Natural killer cell (primary cell): ENCODE measurements at regions not wholly inside any gene's neighbourhood (a gene's known extent, or its start where the extent isn't known, plus 50 kb on each side); places are given as distances from the start of the nearest gene placed in this dataset.

Source experiments
- ATAC-seq, 3 donors: fragments of 150-1000 bp in 2 of 3; fragments of 200-7000 bp in 1 of 3; cut with Tn5 transposase; 1 replicate in 1 of 3; 2 replicates in 2 of 3; pipeline ENCODE4 v1.10.0; 2021; ENCODE audit warnings: mild to moderate bottlenecking in 2 of 3, moderate library complexity in 2 of 3
- DNase-seq, 2 donors: peaks; one replicate each; pipeline versions ENCODE4 v3.0.0 to v3.0.0-alpha.2; 2013 to 2021; ENCODE audit warnings: mixed read lengths in 1 of 2
- H3K27ac ChIP-seq: one replicate; pipeline ENCODE4 v1.5.1; 2013; ENCODE audit warnings: mild to moderate bottlenecking, low read length
- H3K27me3 ChIP-seq: one replicate; pipeline ENCODE4 v1.6.1; 2013; ENCODE audit warnings: low read length; ENCODE audit not compliant: control insufficient read depth, insufficient read depth
- H3K36me3 ChIP-seq: one replicate; pipeline ENCODE4 v1.6.1; 2013; ENCODE audit warnings: low read length; ENCODE audit not compliant: control insufficient read depth, insufficient read depth
- H3K4me1 ChIP-seq: one replicate; pipeline ENCODE4 v1.6.1; 2013; ENCODE audit warnings: low read length; ENCODE audit not compliant: control insufficient read depth, insufficient read depth
- H3K4me3 ChIP-seq: one replicate; pipeline ENCODE4 v1.5.1; 2013; ENCODE audit warnings: low read length
- H3K9me3 ChIP-seq: one replicate; pipeline ENCODE4 v1.6.1; 2013; ENCODE audit warnings: low read length; ENCODE audit not compliant: control insufficient read depth, insufficient read depth
- H3K27ac Mint-ChIP-seq, 2 donors: one replicate each; pipeline ENCODE4 v1.8.0; 2022; ENCODE audit warnings: mild to moderate bottlenecking in 2 of 2, mixed read lengths in 2 of 2, moderate library complexity in 1 of 2
- H3K27me3 Mint-ChIP-seq, 2 donors: one replicate each; pipeline ENCODE4 v1.8.0; 2022; ENCODE audit warnings: low read depth in 2 of 2, mixed read lengths in 2 of 2
- H3K36me3 Mint-ChIP-seq: one replicate; pipeline ENCODE4 v1.8.0; 2022; ENCODE audit warnings: mixed read lengths
- H3K4me1 Mint-ChIP-seq, 2 donors: one replicate each; pipeline ENCODE4 v1.8.0; 2022; ENCODE audit warnings: mixed read lengths in 2 of 2
- H3K4me3 Mint-ChIP-seq: one replicate; pipeline ENCODE4 v1.8.0; 2022; ENCODE audit warnings: mild to moderate bottlenecking, moderate library complexity, mixed read lengths
- H3K9me3 Mint-ChIP-seq, 2 donors: one replicate each; pipeline ENCODE4 v1.8.0; 2022; ENCODE audit warnings: mixed read lengths in 2 of 2
- CTCF ChIP-seq: fragments of 200-600 bp; IDR thresholded peaks from one replicate; pipeline ENCODE4 v1.8.0; 2022; ENCODE audit warnings: antibody characterized with exemption
- WGBS: methylation state at CpG from one replicate; pipeline ENCODE4 v1.1.7; 2013; ENCODE audit warnings: missing lambda C conversion rate; ENCODE audit not compliant: insufficient coverage; 5-methylcytosine and 5-hydroxymethylcytosine counted together
- intact Hi-C: fragments of 100-400 bp; cut with micrococcal nuclease; formaldehyde crosslinking; loops from one replicate; pipeline ENCODE4 v1.14.2; 2022

DNA sequence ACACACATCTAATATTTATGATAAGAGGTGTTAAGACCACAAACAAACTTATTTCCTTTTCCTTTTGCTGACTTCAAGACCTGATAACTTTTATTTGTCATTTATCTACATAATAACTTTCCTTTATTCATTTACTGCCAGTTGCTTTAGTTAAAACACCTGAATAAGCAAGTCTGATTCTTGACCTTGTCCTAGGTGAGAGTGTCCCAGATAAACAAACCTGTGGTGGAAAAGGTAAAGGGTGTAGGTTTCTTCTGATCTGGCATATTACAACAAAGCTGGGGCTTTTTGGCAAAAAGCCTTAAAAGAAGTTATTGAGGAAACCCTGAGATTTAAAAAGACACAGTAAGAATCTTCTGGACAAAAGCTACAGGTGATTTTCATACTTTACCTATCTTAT lies 191.5 kb downstream of the ZBBX start:
- DNase-seq (no peak), ATAC-seq (no peak)
- no peak for TF ChIP-seq CTCF
- Histone ChIP-seq H3K36me3 (no peaks in the 10 kb centered on the region), H3K4me3 (no peak overlapping the region), H3K27me3 (no peaks in the 10 kb centered on the region), H3K27ac (no peak overlapping the region), H3K4me1 (no peaks in the 10 kb centered on the region), H3K9me3 (peaks cover 3% of the 10 kb centered on the region)
- no peak overlapping the region for H3K4me3 Mint-ChIP-seq
- H3K36me3 Mint-ChIP-seq: peaks cover 13% of the 10 kb centered on the region
- H3K4me1 Mint-ChIP-seq: no peaks in the 10 kb centered on the region
- intact Hi-C loops: no loop called here
- no peak overlapping the region for H3K27ac Mint-ChIP-seq
- peaks cover 12 to 15% of the 10 kb centered on the region in 2 donors for H3K9me3 Mint-ChIP-seq
- no peaks in the 10 kb centered on the region for H3K27me3 Mint-ChIP-seq

DNA sequence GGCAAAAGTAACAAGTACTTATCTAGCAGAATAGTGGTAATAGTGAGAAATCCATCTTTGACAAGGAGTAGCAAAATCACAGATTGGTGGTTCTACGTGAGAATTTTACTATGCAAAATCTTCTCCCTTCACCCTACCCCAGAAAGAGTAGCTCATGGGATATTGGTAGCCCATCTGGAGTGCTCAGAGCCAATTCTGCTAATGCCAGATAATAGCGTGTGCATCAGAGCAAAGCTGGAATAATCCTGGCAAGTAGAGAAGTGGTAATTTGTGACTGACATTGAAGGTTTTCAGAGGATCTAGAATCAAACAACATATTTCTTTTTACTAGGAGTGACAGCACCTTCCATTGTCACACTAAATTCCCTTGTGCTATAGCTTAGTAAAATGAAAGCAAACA lies 192.9 kb downstream of the ZBBX start:
- Mint-ChIP-seq H3K36me3 (peaks cover 9% of the 10 kb centered on the region), H3K9me3 (peaks cover 12 to 13% of the 10 kb centered on the region in 2 donors), H3K27ac (no peak overlapping the region), H3K4me3 (no peak overlapping the region), H3K4me1 (no peaks in the 10 kb centered on the region), H3K27me3 (no peaks in the 10 kb centered on the region)
- no peaks in the 10 kb centered on the region for H3K36me3 ChIP-seq
- H3K4me3 ChIP-seq: no peak overlapping the region
- DNase-seq (no peak), ATAC-seq (no peak)
- H3K27ac ChIP-seq: no peak overlapping the region
- H3K4me1 ChIP-seq: no peaks in the 10 kb centered on the region
- 94% methylated on average over 2 of the region's 2 CpGs for WGBS
- no peak for TF ChIP-seq CTCF
- intact Hi-C loops: no loop called here
- H3K9me3 ChIP-seq: no peaks in the 10 kb centered on the region
- no peaks in the 10 kb centered on the region for H3K27me3 ChIP-seq

GRCh38 chr3:167184511-167184910 lies 195.6 kb downstream of the ZBBX start:
- Histone ChIP-seq H3K4me1 (no peaks in the 10 kb centered on the region), H3K36me3 (no peaks in the 10 kb centered on the region), H3K9me3 (no peaks in the 10 kb centered on the region), H3K27ac (no peak overlapping the region), H3K27me3 (no peaks in the 10 kb centered on the region), H3K4me3 (no peak overlapping the region)
- Mint-ChIP-seq H3K4me1 (no peaks in the 10 kb centered on the region), H3K36me3 (no peaks in the 10 kb centered on the region), H3K4me3 (no peak overlapping the region), H3K9me3 (peaks cover 7 to 12% of the 10 kb centered on the region in 2 donors), H3K27me3 (no peaks in the 10 kb centered on the region), H3K27ac (no peak overlapping the region)
- ATAC-seq (no peak), DNase-seq (no peak)
- 88% methylated on average over 3 of the region's 3 CpGs for WGBS
- no peak for TF ChIP-seq CTCF
- intact Hi-C loops: no loop called here

- Mint-ChIP-seq H3K9me3 (peaks cover 7% of the 10 kb centered on the region in 2 donors), H3K4me3 (no peak overlapping the region), H3K27me3 (no peaks in the 10 kb centered on the region), H3K36me3 (peaks cover 9% of the 10 kb centered on the region), H3K4me1 (no peaks in the 10 kb centered on the region), H3K27ac (no peak overlapping the region)
- Histone ChIP-seq H3K27ac (no peak overlapping the region), H3K9me3 (peaks cover 7% of the 10 kb centered on the region), H3K4me3 (no peak overlapping the region), H3K36me3 (no peaks in the 10 kb centered on the region), H3K4me1 (no peaks in the 10 kb centered on the region), H3K27me3 (no peaks in the 10 kb centered on the region)
- intact Hi-C loops: no loop called here
- no peak for DNase-seq
- no peak for ATAC-seq
- TF ChIP-seq CTCF: no peak
- WGBS: 100% methylated on average over 1 of the region's 1 CpG
Measured at GRCh38 chr3:167172377-167172776, 207.7 kb downstream of the ZBBX start.
